Ishikawa (cell line): ENCODE measurements at regions not wholly inside any gene's neighbourhood (a gene's known extent, or its start where the extent isn't known, plus 50 kb on each side); places are given as distances from the start of the nearest gene placed in this dataset.

Source experiments
- CEBPB ChIP-seq: IDR thresholded peaks from 2 replicates; pipeline ENCODE4 v1.6.1; 2012
- CREB1 ChIP-seq: IDR thresholded peaks from 2 replicates; pipeline ENCODE4 v1.6.1; 2012; ENCODE audit warnings: low read depth
- EGR1 ChIP-seq: IDR thresholded peaks from 2 replicates; pipeline ENCODE4 v1.6.1; 2012
- EP300 ChIP-seq: IDR thresholded peaks from 2 replicates; pipeline ENCODE4 v1.6.1; 2012; ENCODE audit warnings: borderline replicate concordance
- FOXM1 ChIP-seq: IDR thresholded peaks from 2 replicates; pipeline ENCODE4 v1.6.1; 2012; ENCODE audit warnings: low read depth, borderline replicate concordance
- MAX ChIP-seq: IDR thresholded peaks from 2 replicates; pipeline ENCODE4 v1.6.1; 2012
- NFIC ChIP-seq: IDR thresholded peaks from 2 replicates; pipeline ENCODE4 v1.6.1; 2012
- RAD21 ChIP-seq: IDR thresholded peaks from 2 replicates; pipeline ENCODE4 v1.6.1; 2012; ENCODE audit warnings: low read depth
- REST ChIP-seq: IDR thresholded peaks from 2 replicates; pipeline ENCODE4 v1.6.1; 2012; ENCODE audit warnings: low read depth, mild to moderate bottlenecking
- TAF1 ChIP-seq: IDR thresholded peaks from 2 replicates; pipeline ENCODE4 v1.6.1; 2012; ENCODE audit warnings: low read depth, mild to moderate bottlenecking
- TCF12 ChIP-seq: IDR thresholded peaks from 2 replicates; pipeline ENCODE4 v1.6.1; 2012; ENCODE audit warnings: low read depth
- TEAD4 ChIP-seq: IDR thresholded peaks from 2 replicates; pipeline ENCODE4 v1.6.1; 2012
- USF1 ChIP-seq: IDR thresholded peaks from 2 replicates; pipeline ENCODE4 v1.6.1; 2012
- YY1 ChIP-seq: IDR thresholded peaks from 2 replicates; pipeline ENCODE4 v1.6.1; 2012; ENCODE audit warnings: low read depth
- ZBTB7A ChIP-seq: IDR thresholded peaks from 2 replicates; pipeline ENCODE4 v1.6.1; 2012; ENCODE audit warnings: low read depth

- TF ChIP-seq CREB1 = no peak
- no peak for TF ChIP-seq MAX
- TF ChIP-seq TEAD4 = no peak
- no peak for TF ChIP-seq NFIC
- no peak for TF ChIP-seq USF1
- no peak for TF ChIP-seq CEBPB
- no peak for TF ChIP-seq TCF12
- TF ChIP-seq TAF1 = no peak
- no peak for TF ChIP-seq REST
Observed at GRCh38 chr2:174667250-174667860, 69.8 kb upstream of the WIPF1 start.

GRCh38 chr2:174666845-174667244 lies 69.2 kb upstream of the WIPF1 start:
- TF ChIP-seq USF1 (no peak), CEBPB (no peak), EGR1 (no peak), EP300 (no peak)

GRCh38 chr2:174666312-174666711 lies 68.7 kb upstream of the WIPF1 start:
- TF ChIP-seq REST (no peak), NFIC (no peak), YY1 (no peak), CREB1 (no peak), EGR1 (no peak), RAD21 (no peak), TEAD4 (no peak), TCF12 (no peak), FOXM1 (no peak), ZBTB7A (no peak), TAF1 (no peak), MAX (no peak), USF1 (no peak), CEBPB (no peak), EP300 (no peak)

GRCh38 chr2:174664084-174664759 lies 66.6 kb upstream of the WIPF1 start:
- no peak for TF ChIP-seq ZBTB7A

- TF ChIP-seq NFIC (no peak), RAD21 (no peak), REST (no peak), MAX (no peak), TEAD4 (no peak), TAF1 (no peak), CEBPB (no peak), USF1 (no peak), FOXM1 (no peak), EP300 (no peak), YY1 (no peak), TCF12 (no peak)
Observed at GRCh38 chr2:174663550-174663949, 65.9 kb upstream of the WIPF1 start.
